NB4 (cell line): ENCODE measurements at regions not wholly inside any gene's neighbourhood (a gene's known extent, or its start where the extent isn't known, plus 50 kb on each side); places are given as distances from the start of the nearest gene placed in this dataset.

ENCODE experiments used
- DNase-seq: peaks from one replicate; pipeline ENCODE4 v3.0.0; 2010; ENCODE audit warnings: low read depth
- H3K4me3 ChIP-seq: one replicate; pipeline ENCODE4 v1.5.1; 2011; ENCODE audit warnings: mild to moderate bottlenecking, low read depth, low read length, moderate library complexity
- CTCF ChIP-seq: IDR thresholded peaks from one replicate; pipeline ENCODE4 v1.5.1; 2012; ENCODE audit warnings: low read depth, low read length
- MAX ChIP-seq: IDR thresholded peaks from 2 replicates; pipeline ENCODE4 v1.6.1; 2011; ENCODE audit warnings: low read depth, low read length
- MYC ChIP-seq: IDR thresholded peaks from 2 replicates; pipeline ENCODE4 v1.6.1; 2011; ENCODE audit warnings: low read depth, low read length
- POLR2A ChIP-seq: IDR thresholded peaks from 2 replicates; pipeline ENCODE4 v1.6.1; 2011; ENCODE audit warnings: mild to moderate bottlenecking; ENCODE audit not compliant: insufficient read length; ENCODE audit errors: extremely low read depth

- DNase-seq = no peak
- TF ChIP-seq CTCF = no peak
- TF ChIP-seq MYC = no peak
- TF ChIP-seq MAX = no peak
- no peak for TF ChIP-seq POLR2A
- no peak overlapping the region for H3K4me3 ChIP-seq
Observed at GRCh38 chr2:18901242-18901641, 311.9 kb upstream of the NT5C1B start.

- TF ChIP-seq CTCF = no peak
- no peak for TF ChIP-seq MYC
- TF ChIP-seq MAX = no peak
- no peak for TF ChIP-seq POLR2A
- DNase-seq = no peak
- H3K4me3 ChIP-seq = no peak overlapping the region
Observed at GRCh38 chr2:18900691-18901141, 311.3 kb upstream of the NT5C1B start.

GRCh38 chr2:18899725-18900124 is 310.4 kb upstream of the NT5C1B start:
- TF ChIP-seq MAX (no peak), MYC (no peak), CTCF (no peak), POLR2A (no peak)
- H3K4me3 ChIP-seq = no peak overlapping the region
- DNase-seq = no peak

- H3K4me3 ChIP-seq = no peak overlapping the region
- no peak for DNase-seq
- TF ChIP-seq MAX (no peak), POLR2A (no peak), MYC (no peak), CTCF (no peak)
Observed at GRCh38 chr2:18898271-18898670, 308.9 kb upstream of the NT5C1B start.

GRCh38 chr2:18896125-18896764 is 306.9 kb upstream of the NT5C1B start:
- DNase-seq = no peak
- no peak overlapping the region for H3K4me3 ChIP-seq
- no peak for TF ChIP-seq MAX
- no peak for TF ChIP-seq MYC
- no peak for TF ChIP-seq POLR2A
- TF ChIP-seq CTCF = no peak
